HG03139 (cell line): ENCODE measurements at regions not wholly inside any gene's neighbourhood (a gene's known extent, or its start where the extent isn't known, plus 50 kb on each side); places are given as distances from the start of the nearest gene placed in this dataset.

Experiments used
- ATAC-seq: cut with Tn5 transposase; IDR thresholded peaks from one replicate; pipeline ENCODE4 v1.9.1; 2021; ENCODE audit not compliant: unreplicated experiment

- no peak for ATAC-seq
Measured at GRCh38 chr2:150168595-150169236, 318.8 kb downstream of the RND3 start.

- ATAC-seq = peak; percentile 81
Measured at GRCh38 chr2:150167711-150168110, 319.8 kb downstream of the RND3 start.

GRCh38 chr2:150166313-150167051 lies 321.0 kb downstream of the RND3 start:
- ATAC-seq = no peak

DNA sequence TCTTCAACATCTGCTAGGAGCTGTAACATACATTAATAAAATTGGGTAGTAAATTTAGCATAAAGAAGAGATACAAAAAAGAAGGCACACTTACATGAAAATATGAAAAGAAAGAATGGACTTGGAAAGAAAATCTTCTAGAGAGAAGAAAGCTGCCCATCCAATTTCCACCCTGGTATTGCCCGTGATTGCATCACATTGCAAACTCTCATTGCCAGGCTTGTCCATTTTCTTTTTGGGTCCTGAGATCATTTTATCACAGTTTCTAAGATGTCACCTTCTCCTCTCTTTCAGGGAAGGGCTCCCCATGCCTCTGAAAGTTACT lies 321.5 kb downstream of the RND3 start:
- ATAC-seq = no peak

DNA sequence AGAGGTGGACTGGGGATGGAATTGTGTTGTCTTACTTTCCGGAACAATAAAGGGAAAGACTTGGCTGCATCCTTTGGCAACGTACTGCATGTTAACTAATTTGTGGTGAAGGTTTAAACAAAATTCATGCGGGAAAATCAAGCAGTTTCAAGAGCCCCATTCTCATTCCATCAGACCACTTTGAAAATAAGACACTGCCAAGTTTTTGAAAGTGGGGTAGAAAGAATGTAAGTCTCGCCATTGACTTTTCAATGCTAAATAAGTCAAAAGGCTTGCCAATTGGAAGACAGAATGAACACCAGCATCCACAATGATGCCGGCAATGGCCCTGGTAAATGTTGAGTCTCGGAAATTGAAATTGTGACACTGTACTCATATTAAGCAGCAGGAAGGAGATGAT lies 322.0 kb downstream of the RND3 start:
- no peak for ATAC-seq

- no peak for ATAC-seq
Measured at GRCh38 chr2:150162241-150162942, 325.1 kb downstream of the RND3 start.

DNA sequence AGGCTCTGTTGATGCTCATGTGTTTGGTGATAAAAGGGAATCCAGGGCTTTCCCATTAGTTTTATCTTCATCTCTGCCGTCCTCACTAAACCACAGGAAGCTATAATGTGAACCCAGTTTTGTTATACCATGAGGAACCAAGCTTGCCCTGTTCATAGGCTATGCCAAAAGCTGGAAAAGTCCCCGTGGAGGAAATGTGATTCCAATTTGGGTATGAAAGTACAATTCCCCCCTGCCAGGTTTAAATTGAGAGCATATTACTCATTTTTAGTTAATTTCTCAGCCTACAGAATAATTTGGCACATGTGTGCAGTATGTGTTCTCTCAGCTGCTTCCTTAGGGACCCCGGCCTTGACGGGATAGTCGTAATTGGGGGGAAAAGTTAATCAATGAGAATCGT lies 327.4 kb downstream of the RND3 start:
- no peak for ATAC-seq

- ATAC-seq = no peak
Measured at GRCh38 chr2:150159300-150159699, 328.2 kb downstream of the RND3 start.

GRCh38 chr2:150156876-150157275 lies 330.6 kb downstream of the RND3 start:
- no peak for ATAC-seq

GRCh38 chr2:150156415-150156814 lies 331.1 kb downstream of the RND3 start:
- no peak for ATAC-seq

DNA sequence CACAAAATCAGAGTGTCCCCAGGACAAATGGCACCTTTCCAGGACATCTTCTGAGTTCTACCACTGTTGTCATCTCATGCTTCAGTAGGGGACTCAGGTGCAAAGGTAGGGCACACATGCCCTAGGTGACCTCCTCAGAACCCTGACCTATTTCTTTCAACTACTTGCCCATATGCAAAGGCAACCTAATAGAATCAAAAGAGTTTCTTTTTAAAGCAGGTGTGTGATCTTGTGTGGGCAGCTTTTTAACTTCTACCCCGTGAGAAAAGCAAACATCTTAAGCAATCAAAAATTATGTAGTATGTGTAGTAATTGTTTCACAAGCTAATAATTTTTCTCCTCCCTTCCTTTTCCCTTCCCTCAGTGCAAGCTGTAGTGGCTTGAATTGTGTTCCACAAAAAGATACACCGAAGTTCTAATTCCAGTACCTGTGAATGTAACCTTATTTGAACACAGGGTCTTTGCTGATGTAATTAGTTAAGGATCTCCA lies 333.1 kb downstream of the RND3 start:
- no peak for ATAC-seq

GRCh38 chr2:150153646-150154307 lies 333.7 kb downstream of the RND3 start:
- ATAC-seq = no peak

- no peak for ATAC-seq
Measured at GRCh38 chr2:150152230-150152629, 335.2 kb downstream of the RND3 start.

- no peak for ATAC-seq
Measured at GRCh38 chr2:150150144-150150543, 337.3 kb downstream of the RND3 start.

DNA sequence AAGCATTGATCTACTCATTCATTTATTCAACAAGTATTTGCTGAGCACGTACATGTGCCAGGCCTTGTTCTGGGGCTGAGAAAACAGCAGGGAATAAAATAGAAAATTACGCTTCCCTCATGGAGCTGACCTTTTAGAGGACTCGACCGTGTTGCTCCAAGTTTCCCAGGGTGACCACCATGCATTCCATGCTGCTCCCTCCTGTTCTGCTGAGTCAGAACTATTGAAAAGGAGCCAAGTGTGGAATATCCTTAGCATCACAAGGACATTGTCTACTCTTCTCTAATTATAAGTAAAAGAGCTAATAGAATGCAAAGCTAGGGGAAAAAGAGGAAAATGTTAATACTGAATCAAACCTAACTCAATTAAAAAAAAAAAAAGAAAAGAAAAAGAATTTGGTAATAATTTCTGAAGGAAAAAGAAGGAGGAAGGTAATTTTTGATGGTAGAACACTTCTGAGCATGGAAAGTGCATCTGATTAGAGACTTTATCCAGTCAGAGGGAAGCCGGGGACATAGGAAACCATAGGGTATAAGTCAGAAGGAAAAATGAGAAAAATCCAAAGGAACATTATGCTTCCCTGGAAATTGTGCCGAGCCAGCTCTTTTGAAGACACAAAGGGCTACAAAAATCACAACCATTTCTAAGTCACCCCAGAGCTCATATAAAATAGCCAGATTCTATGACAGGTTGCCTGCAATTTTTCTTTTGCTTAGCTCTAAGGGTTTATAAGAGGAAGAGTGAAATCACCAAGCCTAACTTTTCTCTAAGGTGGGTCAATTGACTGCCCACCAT lies 339.4 kb downstream of the RND3 start:
- no peak for ATAC-seq

GRCh38 chr2:150146879-150147278 lies 340.6 kb downstream of the RND3 start:
- no peak for ATAC-seq

DNA sequence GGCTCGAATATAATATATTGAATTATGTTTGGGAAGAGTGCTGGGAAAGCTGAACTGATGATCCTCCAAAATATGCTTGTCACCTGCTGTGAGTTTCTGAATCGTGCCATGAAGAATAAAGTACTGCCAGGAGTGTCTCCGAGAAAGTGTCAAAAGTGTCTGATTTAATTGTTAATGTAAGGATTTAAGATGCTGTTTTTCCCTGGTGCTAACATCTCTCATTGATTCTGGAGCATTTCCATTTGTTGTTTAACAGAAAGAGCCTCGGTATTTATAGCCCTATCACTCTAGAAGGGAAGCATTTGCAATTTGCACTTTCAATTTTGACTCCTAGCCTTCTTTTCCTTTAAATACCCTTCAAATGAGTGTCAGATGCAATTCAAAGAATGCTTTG lies 342.2 kb downstream of the RND3 start:
- no peak for ATAC-seq

- ATAC-seq = no peak
Measured at GRCh38 chr2:150144546-150145298, 342.7 kb downstream of the RND3 start.

DNA sequence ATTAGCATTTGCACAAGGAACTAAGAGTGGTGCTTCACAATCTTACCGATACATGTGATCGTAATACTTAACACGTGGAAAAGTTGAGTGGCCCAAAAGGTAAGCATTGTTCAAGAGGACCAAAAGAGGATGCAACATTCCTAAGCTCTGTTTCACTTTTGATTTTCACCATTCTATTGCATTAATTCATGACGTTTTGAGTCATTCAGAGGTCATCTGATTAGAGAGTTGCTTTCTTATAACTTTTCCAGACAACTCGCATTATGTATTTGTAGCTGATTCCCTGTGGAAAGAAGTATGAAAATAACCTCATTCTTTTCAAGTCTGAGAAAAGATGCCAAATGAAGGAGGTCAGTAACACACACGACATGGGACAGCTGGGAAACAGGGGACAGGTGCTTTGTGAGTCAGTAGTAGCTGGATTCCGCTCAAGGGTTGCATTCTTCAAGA lies 344.4 kb downstream of the RND3 start:
- no peak for ATAC-seq

DNA sequence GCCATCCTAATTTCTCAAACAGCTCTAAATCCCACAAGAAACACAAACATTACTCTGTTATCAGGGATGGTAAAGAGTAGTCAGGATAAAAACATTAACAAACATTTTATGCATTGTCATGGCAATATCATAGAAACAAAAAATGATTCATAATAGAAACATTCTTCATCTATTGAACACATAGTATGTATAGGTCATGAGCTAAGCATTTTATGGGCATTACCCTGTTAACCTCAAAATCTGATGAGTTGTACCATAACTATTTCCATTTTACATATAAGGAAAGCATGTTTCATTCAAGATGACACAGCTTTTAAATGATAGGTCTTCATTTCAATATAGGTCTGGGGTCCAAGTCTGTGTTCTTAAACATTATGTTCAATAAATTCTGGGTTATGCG lies 344.9 kb downstream of the RND3 start:
- ATAC-seq = no peak
